GM12873 (cell line): ENCODE measurements at regions not wholly inside any gene's neighbourhood (a gene's known extent, or its start where the extent isn't known, plus 50 kb on each side); places are given as distances from the start of the nearest gene placed in this dataset.

ENCODE experiments used
- CTCF ChIP-seq: IDR thresholded peaks from 2 replicates; pipeline ENCODE4 v1.5.1; 2012; ENCODE audit warnings: low read depth, mild to moderate bottlenecking, moderate library complexity, low read length, control low read depth; ENCODE audit not compliant: insufficient read depth; ENCODE audit errors: missing control alignments

GRCh38 chr7:91383053-91383904, 119.0 kb downstream of the FZD1 start:
- TF ChIP-seq CTCF: no peak

- no peak for TF ChIP-seq CTCF
Measured at GRCh38 chr7:91383905-91384274, 119.7 kb downstream of the FZD1 start.

- TF ChIP-seq CTCF: no peak
Measured at GRCh38 chr7:91397096-91397495, 132.9 kb downstream of the FZD1 start.

- TF ChIP-seq CTCF: no peak
Measured at GRCh38 chr7:91397612-91398011, 133.4 kb downstream of the FZD1 start.

GRCh38 chr7:91398341-91398740, 134.1 kb downstream of the FZD1 start:
- TF ChIP-seq CTCF: no peak

GRCh38 chr7:91405092-91405788, 141.0 kb downstream of the FZD1 start:
- no peak for TF ChIP-seq CTCF

- TF ChIP-seq CTCF: no peak
Measured at GRCh38 chr7:91407942-91408341, 143.7 kb downstream of the FZD1 start.
